ENCODE measurements at regions not wholly inside any gene's neighbourhood (a gene's known extent, or its start where the extent isn't known, plus 50 kb on each side); places are given as distances from the start of the nearest gene placed in this dataset.

DNA sequence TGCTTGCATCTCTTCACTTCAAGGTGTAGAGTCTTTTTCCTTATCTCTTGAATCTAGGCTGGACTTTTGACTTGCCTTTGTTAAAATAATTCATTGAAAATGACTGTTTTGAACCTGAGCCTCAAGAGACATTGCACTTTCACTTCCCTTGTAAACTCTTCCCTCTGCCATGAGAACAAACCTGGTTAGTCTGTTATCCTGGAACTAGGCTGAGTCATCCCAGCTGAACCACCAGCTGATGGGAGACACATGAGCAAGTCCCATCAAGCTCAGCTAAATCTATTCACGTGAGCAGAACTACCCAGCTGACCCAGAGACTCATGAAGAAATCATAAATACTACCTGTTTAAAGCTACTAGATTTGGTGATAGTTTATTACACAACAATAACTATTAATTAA, 202.3 kb upstream of the CENPE start:
- TF ChIP-seq SREBF1 (IDR thresholded peaks at IDR 0.05; ENCODE audit: borderline replicate concordance, low read depth, low read length) (no peak), FOXA1 (IDR thresholded peaks at IDR 0.05; ENCODE audit: borderline replicate concordance) (no peak), DACH1 (IDR thresholded peaks at IDR 0.05; ENCODE audit: partially characterized antibody) (no peak), FUS (optimal IDR thresholded peaks at IDR 0.05; ENCODE audit: low read depth, low read length) (no peak), CBX2 (IDR thresholded peaks at IDR 0.05; ENCODE audit: insufficient read depth, low read length, poor library complexity, severe bottlenecking) (no peak), SMARCE1 (IDR thresholded peaks at IDR 0.05) (no peak), POLR2A (conservative IDR thresholded peaks at IDR 0.05) (no peak), HDAC1 (IDR thresholded peaks at IDR 0.05) (no peak)
- TF ChIP-seq, protein P1, sequence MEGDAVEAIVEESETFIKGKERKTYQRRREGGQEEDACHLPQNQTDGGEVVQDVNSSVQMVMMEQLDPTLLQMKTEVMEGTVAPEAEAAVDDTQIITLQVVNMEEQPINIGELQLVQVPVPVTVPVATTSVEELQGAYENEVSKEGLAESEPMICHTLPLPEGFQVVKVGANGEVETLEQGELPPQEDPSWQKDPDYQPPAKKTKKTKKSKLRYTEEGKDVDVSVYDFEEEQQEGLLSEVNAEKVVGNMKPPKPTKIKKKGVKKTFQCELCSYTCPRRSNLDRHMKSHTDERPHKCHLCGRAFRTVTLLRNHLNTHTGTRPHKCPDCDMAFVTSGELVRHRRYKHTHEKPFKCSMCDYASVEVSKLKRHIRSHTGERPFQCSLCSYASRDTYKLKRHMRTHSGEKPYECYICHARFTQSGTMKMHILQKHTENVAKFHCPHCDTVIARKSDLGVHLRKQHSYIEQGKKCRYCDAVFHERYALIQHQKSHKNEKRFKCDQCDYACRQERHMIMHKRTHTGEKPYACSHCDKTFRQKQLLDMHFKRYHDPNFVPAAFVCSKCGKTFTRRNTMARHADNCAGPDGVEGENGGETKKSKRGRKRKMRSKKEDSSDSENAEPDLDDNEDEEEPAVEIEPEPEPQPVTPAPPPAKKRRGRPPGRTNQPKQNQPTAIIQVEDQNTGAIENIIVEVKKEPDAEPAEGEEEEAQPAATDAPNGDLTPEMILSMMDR (IDR thresholded peaks at IDR 0.05 in 2 of 3, conservative IDR thresholded peaks at IDR 0.05 in 1 of 3; ENCODE audit: insufficient read depth in 2 of 3, low read depth in 1 of 3, low read length in 3 of 3): no peak
- TF ChIP-seq, protein P2, sequence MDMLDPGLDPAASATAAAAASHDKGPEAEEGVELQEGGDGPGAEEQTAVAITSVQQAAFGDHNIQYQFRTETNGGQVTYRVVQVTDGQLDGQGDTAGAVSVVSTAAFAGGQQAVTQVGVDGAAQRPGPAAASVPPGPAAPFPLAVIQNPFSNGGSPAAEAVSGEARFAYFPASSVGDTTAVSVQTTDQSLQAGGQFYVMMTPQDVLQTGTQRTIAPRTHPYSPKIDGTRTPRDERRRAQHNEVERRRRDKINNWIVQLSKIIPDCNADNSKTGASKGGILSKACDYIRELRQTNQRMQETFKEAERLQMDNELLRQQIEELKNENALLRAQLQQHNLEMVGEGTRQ (CRISPR knock-in tag; IDR thresholded peaks at IDR 0.05): no peak

Data from K562 (cell line).